GM18861 (cell line): ENCODE measurements at regions not wholly inside any gene's neighbourhood (a gene's known extent, or its start where the extent isn't known, plus 50 kb on each side); places are given as distances from the start of the nearest gene placed in this dataset.
A peak's percentile ranks its signal among the peaks of the same experiment; 100 is the strongest.

Experiments used
- ATAC-seq: cut with Tn5 transposase; IDR thresholded peaks from one replicate; pipeline ENCODE4 v1.9.1; 2021; ENCODE audit not compliant: unreplicated experiment

GRCh38 chr3:99502871-99503270 lies 135.5 kb upstream of the COL8A1 start:
- ATAC-seq = no peak

- no peak for ATAC-seq
These were observed 137.9 kb upstream of the COL8A1 start for GRCh38 chr3:99500485-99500884.

- ATAC-seq = peak; percentile 57
These were observed 138.9 kb upstream of the COL8A1 start for GRCh38 chr3:99499235-99500158.

- ATAC-seq = no peak
These were observed 139.7 kb upstream of the COL8A1 start for GRCh38 chr3:99498550-99499234.

- no peak for ATAC-seq
These were observed 150.5 kb upstream of the COL8A1 start for GRCh38 chr3:99487894-99488293.

GRCh38 chr3:99485286-99485685 lies 153.1 kb upstream of the COL8A1 start:
- ATAC-seq = no peak

GRCh38 chr3:99484871-99485270 lies 153.5 kb upstream of the COL8A1 start:
- ATAC-seq = no peak

- no peak for ATAC-seq
These were observed 154.6 kb upstream of the COL8A1 start for GRCh38 chr3:99483841-99484240.

- no peak for ATAC-seq
These were observed 156.2 kb upstream of the COL8A1 start for GRCh38 chr3:99482191-99482590.

GRCh38 chr3:99481561-99481960 lies 156.8 kb upstream of the COL8A1 start:
- ATAC-seq = no peak

GRCh38 chr3:99479768-99480167 lies 158.6 kb upstream of the COL8A1 start:
- no peak for ATAC-seq

- ATAC-seq = no peak
These were observed 160.7 kb upstream of the COL8A1 start for GRCh38 chr3:99477650-99478049.

GRCh38 chr3:99475229-99475628 lies 163.2 kb upstream of the COL8A1 start:
- no peak for ATAC-seq

- ATAC-seq = no peak
These were observed 163.6 kb upstream of the COL8A1 start for GRCh38 chr3:99474776-99475175.

GRCh38 chr3:99473321-99473751 lies 165.1 kb upstream of the COL8A1 start:
- no peak for ATAC-seq

GRCh38 chr3:99472385-99472784 lies 166.0 kb upstream of the COL8A1 start:
- ATAC-seq = no peak

GRCh38 chr3:99471353-99472323 lies 166.8 kb upstream of the COL8A1 start:
- ATAC-seq = no peak

- no peak for ATAC-seq
These were observed 167.6 kb upstream of the COL8A1 start for GRCh38 chr3:99470841-99471240.

GRCh38 chr3:99468918-99469317 lies 169.5 kb upstream of the COL8A1 start:
- no peak for ATAC-seq

GRCh38 chr3:99467420-99467819 lies 171.0 kb upstream of the COL8A1 start:
- no peak for ATAC-seq

- ATAC-seq = no peak
These were observed 172.1 kb upstream of the COL8A1 start for GRCh38 chr3:99466331-99466730.
